Caco-2 (cell line): ENCODE measurements at regions not wholly inside any gene's neighbourhood (a gene's known extent, or its start where the extent isn't known, plus 50 kb on each side); places are given as distances from the start of the nearest gene placed in this dataset.

Experiments
- BruUV-seq: library from RNA; stranded (reverse); fragments of 400-500 nt; replicated peaks from 2 replicates; lab custom pipeline; 2021; lab: Mats Ljungman, UMichigan
- CTCF ChIA-PET: fragments of 300-600 bp; sonication (Branson Sonifier 250); formaldehyde crosslinking; loops from one replicate; lab custom pipeline; 2022; ENCODE audit warnings: antibody characterized with exemption; lab: Charles Lee
- POLR2A ChIA-PET: fragments of 300-600 bp; sonication (Branson Sonifier 250); formaldehyde crosslinking; loops from one replicate; lab custom pipeline; 2022; ENCODE audit warnings: antibody characterized with exemption; lab: Charles Lee
- DNase-seq, 2 experiments: peaks; one replicate each; pipeline versions ENCODE4 v3.0.0 to v3.0.0-alpha.2; 2020 to 2022
- H3K27me3 ChIP-seq: replicated peaks from 2 replicates; pipeline ENCODE4 v1.6.0; 2011; ENCODE audit warnings: low read length; ENCODE audit not compliant: control insufficient read depth, insufficient read depth
- H3K36me3 ChIP-seq: 2 replicates; pipeline ENCODE4 v1.5.1; 2011; ENCODE audit warnings: low read length; ENCODE audit not compliant: control insufficient read depth, insufficient read depth
- H3K4me1 ChIP-seq: fragments of 250-450 bp; sonication (Bioruptor Pico); 2 replicates; pipeline ENCODE4 v1.5.1; 2020; ENCODE audit warnings: mild to moderate bottlenecking
- H3K4me3 ChIP-seq: 2 replicates; pipeline ENCODE4 v1.5.1; 2011; ENCODE audit warnings: low read depth, mild to moderate bottlenecking, control low read depth, low read length
- H3K9me3 ChIP-seq: fragments of 250-450 bp; sonication (Bioruptor Pico); 2 replicates; pipeline ENCODE4 v1.5.1; 2020; ENCODE audit warnings: mild to moderate bottlenecking, moderate library complexity
- H3K27ac Mint-ChIP-seq: one replicate; pipeline ENCODE4 v1.8.0; 2022; ENCODE audit warnings: mixed read lengths; ENCODE audit not compliant: unreplicated experiment
- H3K27me3 Mint-ChIP-seq: one replicate; pipeline ENCODE4 v1.8.0; 2022; ENCODE audit warnings: mixed read lengths; ENCODE audit not compliant: insufficient read depth, unreplicated experiment
- H3K36me3 Mint-ChIP-seq: one replicate; pipeline ENCODE4 v1.8.0; 2022; ENCODE audit warnings: mild to moderate bottlenecking, mixed read lengths; ENCODE audit not compliant: insufficient read depth, unreplicated experiment
- H3K4me1 Mint-ChIP-seq: one replicate; pipeline ENCODE4 v1.8.0; 2022; ENCODE audit warnings: low read depth, mixed read lengths; ENCODE audit not compliant: unreplicated experiment
- H3K4me3 Mint-ChIP-seq: one replicate; pipeline ENCODE4 v1.8.0; 2022; ENCODE audit warnings: mild to moderate bottlenecking, moderate library complexity, mixed read lengths; ENCODE audit not compliant: unreplicated experiment
- H3K9me3 Mint-ChIP-seq: one replicate; pipeline ENCODE4 v1.8.0; 2022; ENCODE audit warnings: mixed read lengths; ENCODE audit not compliant: unreplicated experiment
- CTCF ChIP-seq, 2 experiments: fragments of 200-600 bp in 1 of 2; IDR thresholded peaks; 1 replicate in 1 of 2; 2 replicates in 1 of 2; pipeline versions ENCODE4 v1.5.1 to v1.8.0; 2011 to 2022; ENCODE audit warnings: antibody characterized with exemption in 1 of 2, control low read depth in 1 of 2, inconsistent platforms in 1 of 2, low read depth in 1 of 2, low read length in 1 of 2, mild to moderate bottlenecking in 1 of 2, moderate library complexity in 1 of 2; ENCODE audit not compliant: insufficient read depth in 1 of 2, severe bottlenecking in 1 of 2, unreplicated experiment in 1 of 2
- intact Hi-C: fragments of 100-400 bp; cut with micrococcal nuclease; formaldehyde crosslinking; loops from one replicate; pipeline ENCODE4 v1.10.0; 2022; ENCODE audit not compliant: unreplicated experiment

DNA sequence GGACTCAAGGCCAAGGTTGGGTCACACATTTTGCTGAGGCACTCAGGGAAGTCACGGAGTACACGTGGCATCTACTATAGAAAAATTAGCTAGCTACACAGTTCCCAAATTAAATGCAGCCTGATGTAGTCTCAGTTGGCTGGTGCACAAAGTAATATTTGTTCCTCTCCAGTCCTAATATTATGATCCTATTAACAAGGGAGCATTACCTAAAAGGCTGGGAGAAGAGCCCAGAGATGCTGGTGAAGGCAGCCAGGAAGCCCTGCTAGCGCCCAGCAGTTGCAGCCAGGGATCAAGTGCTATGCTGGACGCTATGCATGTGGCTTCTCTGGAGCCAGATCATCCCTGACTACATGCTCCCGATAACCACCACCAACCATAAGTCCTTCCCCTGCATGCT lies 88.0 kb upstream of the GSC start:
- Histone ChIP-seq H3K27me3 (no peaks in the 10 kb centered on the region), H3K9me3 (peaks cover 8% of the 10 kb centered on the region; the same call in 1 of the 2 replicates), H3K4me1 (no peaks in the 10 kb centered on the region), H3K4me3 (no peak overlapping the region), H3K36me3 (no peaks in the 10 kb centered on the region)
- no peak overlapping the region for H3K27ac Mint-ChIP-seq
- H3K4me1 Mint-ChIP-seq: no peaks in the 10 kb centered on the region
- H3K36me3 Mint-ChIP-seq: no peaks in the 10 kb centered on the region
- CTCF ChIA-PET: no interaction called here
- H3K27me3 Mint-ChIP-seq: peaks cover 10% of the 10 kb centered on the region
- DNase-seq: no peak
- POLR2A ChIA-PET: no interaction called here
- BruUV-seq: no TSS peak
- intact Hi-C loops: no loop called here
- H3K4me3 Mint-ChIP-seq: no peak overlapping the region
- H3K9me3 Mint-ChIP-seq: no peaks in the 10 kb centered on the region
- TF ChIP-seq CTCF (IDR thresholded peaks at IDR 0.05; ENCODE audit: insufficient read depth in 1 of 2, low read depth in 1 of 2, low read length in 1 of 2, severe bottlenecking in 1 of 2, unreplicated experiment in 1 of 2): no peak

DNA sequence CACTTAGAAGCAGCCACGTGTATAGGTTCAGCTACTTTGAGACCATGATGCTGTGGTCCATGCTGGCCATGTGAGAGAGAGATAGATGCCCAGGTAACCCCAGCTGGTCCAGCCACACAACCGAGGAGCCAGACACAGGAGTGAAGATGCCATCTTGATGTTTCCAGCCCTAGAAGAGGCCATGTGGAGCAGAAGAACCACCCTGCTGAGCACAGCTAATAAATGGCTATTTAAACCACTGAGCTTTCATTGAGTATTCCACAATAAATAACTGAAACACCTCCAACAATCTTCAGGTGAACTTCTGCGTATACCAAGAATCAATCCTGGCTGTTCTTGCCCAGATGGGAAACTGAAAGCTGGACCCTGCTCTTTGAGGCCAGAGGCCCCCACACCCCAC lies 84.0 kb upstream of the GSC start:
- no TSS peak for BruUV-seq
- Mint-ChIP-seq H3K9me3 (no peaks in the 10 kb centered on the region), H3K27ac (no peak overlapping the region), H3K4me1 (no peaks in the 10 kb centered on the region), H3K27me3 (peaks cover 8% of the 10 kb centered on the region), H3K4me3 (no peak overlapping the region), H3K36me3 (no peaks in the 10 kb centered on the region)
- Histone ChIP-seq H3K4me1 (no peaks in the 10 kb centered on the region), H3K9me3 (peaks cover 8% of the 10 kb centered on the region; the same call in 1 of the 2 replicates), H3K36me3 (no peaks in the 10 kb centered on the region), H3K4me3 (no peak overlapping the region), H3K27me3 (no peaks in the 10 kb centered on the region)
- ChIA-PET POLR2A (no interaction called here), CTCF (no interaction called here)
- no peak for DNase-seq
- no peak for TF ChIP-seq CTCF (IDR thresholded peaks at IDR 0.05; ENCODE audit: insufficient read depth in 1 of 2, low read depth in 1 of 2, low read length in 1 of 2, severe bottlenecking in 1 of 2, unreplicated experiment in 1 of 2)
- intact Hi-C loops: no loop called here

GRCh38 chr14:94850309-94851211 lies 80.6 kb upstream of the GSC start:
- no peaks in the 10 kb centered on the region for H3K4me1 Mint-ChIP-seq
- no peak for DNase-seq
- H3K9me3 Mint-ChIP-seq: no peaks in the 10 kb centered on the region
- no peak overlapping the region for H3K4me3 Mint-ChIP-seq
- Histone ChIP-seq H3K4me1 (no peaks in the 10 kb centered on the region), H3K27me3 (no peaks in the 10 kb centered on the region), H3K9me3 (peaks cover 8% of the 10 kb centered on the region; the same call in 1 of the 2 replicates), H3K4me3 (no peak overlapping the region), H3K36me3 (no peaks in the 10 kb centered on the region)
- no peaks in the 10 kb centered on the region for H3K36me3 Mint-ChIP-seq
- intact Hi-C loops: no loop called here
- TF ChIP-seq CTCF (IDR thresholded peaks at IDR 0.05; ENCODE audit: insufficient read depth in 1 of 2, low read depth in 1 of 2, low read length in 1 of 2, severe bottlenecking in 1 of 2, unreplicated experiment in 1 of 2): no peak
- H3K27me3 Mint-ChIP-seq: no peaks in the 10 kb centered on the region
- no TSS peak for BruUV-seq
- no peak overlapping the region for H3K27ac Mint-ChIP-seq
- POLR2A ChIA-PET: no interaction called here
- CTCF ChIA-PET: no interaction called here
